Sigmoid colon (tissue), 4 donors: ENCODE measurements at regions not wholly inside any gene's neighbourhood (a gene's known extent, or its start where the extent isn't known, plus 50 kb on each side); places are given as distances from the start of the nearest gene placed in this dataset.

ENCODE experiments used
- EP300 ChIP-seq, 4 donors: sonication (generic); formaldehyde crosslinking; IDR thresholded peaks; one replicate each; pipeline ENCODE4 v1.6.1; 2017; ENCODE audit warnings: antibody characterized with exemption in 4 of 4
- POLR2A ChIP-seq, 2 donors: fragments of 450-650 bp; IDR thresholded peaks; one replicate each; pipeline ENCODE4 v1.6.1; 2016; ENCODE audit warnings: antibody characterized with exemption in 2 of 2, mild to moderate bottlenecking in 2 of 2, moderate library complexity in 2 of 2
- POLR2AphosphoS5 ChIP-seq, 4 donors: sonication (generic); formaldehyde crosslinking; IDR thresholded peaks; one replicate each; pipeline ENCODE4 v1.6.1; 2017; ENCODE audit warnings: antibody characterized with exemption in 4 of 4
- TF ChIP-seq, protein P1 (sequence below), 4 experiments: fragments of 450-650 bp in 3 of 4; fragments of 200-600 bp in 1 of 4; IDR thresholded peaks; one replicate each; pipeline ENCODE4 v1.5.1; 2016 to 2019; ENCODE audit warnings: antibody characterized with exemption in 4 of 4, mild to moderate bottlenecking in 3 of 4, moderate library complexity in 2 of 4

DNA sequence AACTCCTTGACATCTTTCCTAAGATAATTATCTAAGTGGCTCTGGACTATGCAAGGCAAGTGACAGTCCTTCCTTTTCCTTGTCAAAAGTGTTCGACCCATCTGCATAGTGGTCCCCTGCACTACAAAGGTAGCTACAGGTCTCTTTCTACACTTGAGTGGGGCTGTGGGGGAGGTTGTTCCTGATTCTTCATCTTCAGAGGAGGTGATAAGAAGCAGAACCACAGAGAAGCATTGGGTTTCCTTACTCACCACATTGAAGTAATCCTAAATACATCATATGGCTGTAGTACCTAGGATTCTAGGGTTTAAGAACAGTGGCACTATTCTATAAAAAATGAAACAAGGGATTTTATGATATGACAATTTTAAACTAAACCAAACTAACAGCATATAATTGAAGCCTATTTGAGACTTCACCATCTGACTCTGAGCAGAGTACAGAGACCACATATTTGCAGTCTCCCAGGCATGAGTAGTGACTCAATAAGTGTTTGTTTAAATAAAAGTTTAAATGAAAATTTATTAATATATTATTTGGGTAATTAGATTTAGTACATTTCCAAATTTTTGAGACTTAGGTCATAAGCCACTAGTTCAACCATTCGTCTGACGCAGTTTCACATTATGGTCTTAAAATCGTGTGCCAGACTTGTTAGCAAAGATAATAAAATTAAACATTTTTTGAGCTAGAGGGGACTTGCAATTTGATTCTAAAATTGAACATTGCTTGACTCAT lies 54.9 kb upstream of the NEK7 start:
- TF ChIP-seq, protein P1, sequence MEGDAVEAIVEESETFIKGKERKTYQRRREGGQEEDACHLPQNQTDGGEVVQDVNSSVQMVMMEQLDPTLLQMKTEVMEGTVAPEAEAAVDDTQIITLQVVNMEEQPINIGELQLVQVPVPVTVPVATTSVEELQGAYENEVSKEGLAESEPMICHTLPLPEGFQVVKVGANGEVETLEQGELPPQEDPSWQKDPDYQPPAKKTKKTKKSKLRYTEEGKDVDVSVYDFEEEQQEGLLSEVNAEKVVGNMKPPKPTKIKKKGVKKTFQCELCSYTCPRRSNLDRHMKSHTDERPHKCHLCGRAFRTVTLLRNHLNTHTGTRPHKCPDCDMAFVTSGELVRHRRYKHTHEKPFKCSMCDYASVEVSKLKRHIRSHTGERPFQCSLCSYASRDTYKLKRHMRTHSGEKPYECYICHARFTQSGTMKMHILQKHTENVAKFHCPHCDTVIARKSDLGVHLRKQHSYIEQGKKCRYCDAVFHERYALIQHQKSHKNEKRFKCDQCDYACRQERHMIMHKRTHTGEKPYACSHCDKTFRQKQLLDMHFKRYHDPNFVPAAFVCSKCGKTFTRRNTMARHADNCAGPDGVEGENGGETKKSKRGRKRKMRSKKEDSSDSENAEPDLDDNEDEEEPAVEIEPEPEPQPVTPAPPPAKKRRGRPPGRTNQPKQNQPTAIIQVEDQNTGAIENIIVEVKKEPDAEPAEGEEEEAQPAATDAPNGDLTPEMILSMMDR (IDR thresholded peaks at IDR 0.05) = no peak
- TF ChIP-seq POLR2A (IDR thresholded peaks at IDR 0.05) (no peak), EP300 (IDR thresholded peaks at IDR 0.05) (no peak), POLR2AphosphoS5 (IDR thresholded peaks at IDR 0.05) (no peak)
